SIG-M5 (cell line): ENCODE measurements at regions not wholly inside any gene's neighbourhood (a gene's known extent, or its start where the extent isn't known, plus 50 kb on each side); places are given as distances from the start of the nearest gene placed in this dataset.
"Not testable (repeated sequence)": the region's sequence is repeated elsewhere in the genome, so short reads cannot be mapped to it uniquely, and the experiment has no call there.

Experiments
- DNase-seq: peaks from one replicate; lab custom pipeline; 2025; lab: John Stamatoyannopoulos, UW

DNA sequence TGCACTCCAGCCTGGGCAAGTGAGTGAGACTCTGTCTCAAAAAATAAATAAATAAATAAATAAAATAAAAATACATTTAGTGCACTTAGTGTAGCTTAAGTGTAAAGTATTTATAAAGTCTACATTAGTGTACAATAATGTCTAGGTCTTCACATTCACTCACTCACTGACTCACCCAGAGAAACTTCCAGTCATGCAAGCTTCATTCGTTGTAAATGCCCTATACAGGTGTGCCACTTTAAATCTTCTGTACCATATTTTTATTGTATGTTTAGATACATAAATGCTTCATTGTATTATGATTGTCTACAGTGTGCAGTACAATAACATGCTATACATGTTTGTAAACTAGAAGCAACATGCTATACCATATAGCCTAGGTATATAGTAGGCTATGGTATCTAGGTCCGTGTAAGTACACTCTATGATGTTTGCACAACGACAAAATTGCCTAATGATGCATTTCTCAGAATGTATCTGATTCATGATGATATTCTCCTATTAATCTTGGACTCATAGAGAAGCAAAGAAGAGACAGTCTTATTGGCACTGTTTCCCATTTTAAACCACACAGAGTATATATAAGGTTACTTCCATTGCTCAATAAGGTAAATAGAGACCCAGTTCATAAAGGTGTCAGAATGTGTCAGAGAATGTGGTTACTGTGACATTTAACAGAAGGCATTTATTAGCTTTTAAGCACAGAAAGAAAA lies 1314.9 kb downstream of the CDH11 start:
- no peak for DNase-seq

DNA sequence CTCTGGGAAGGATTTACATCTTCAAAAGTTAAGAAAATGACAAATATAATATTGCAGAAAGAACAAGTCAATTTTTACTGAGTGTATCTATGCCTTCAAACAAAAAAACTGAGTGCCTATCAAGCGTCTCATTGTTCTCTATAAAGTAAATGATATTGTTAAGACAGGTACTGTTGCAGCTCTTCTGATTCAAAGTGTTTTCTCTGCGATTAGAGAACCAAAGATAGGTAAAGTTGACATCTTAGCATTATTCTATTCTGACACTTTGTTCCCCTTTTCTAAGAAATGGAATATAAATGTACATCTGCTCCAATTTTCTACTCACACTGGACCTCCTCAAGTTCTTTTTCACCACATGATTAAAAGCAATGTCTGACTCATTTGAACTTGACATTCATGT lies 1317.7 kb downstream of the CDH11 start:
- DNase-seq = no peak

GRCh38 chr16:63789603-63790002 lies 1332.3 kb downstream of the CDH11 start:
- no peak for DNase-seq

DNA sequence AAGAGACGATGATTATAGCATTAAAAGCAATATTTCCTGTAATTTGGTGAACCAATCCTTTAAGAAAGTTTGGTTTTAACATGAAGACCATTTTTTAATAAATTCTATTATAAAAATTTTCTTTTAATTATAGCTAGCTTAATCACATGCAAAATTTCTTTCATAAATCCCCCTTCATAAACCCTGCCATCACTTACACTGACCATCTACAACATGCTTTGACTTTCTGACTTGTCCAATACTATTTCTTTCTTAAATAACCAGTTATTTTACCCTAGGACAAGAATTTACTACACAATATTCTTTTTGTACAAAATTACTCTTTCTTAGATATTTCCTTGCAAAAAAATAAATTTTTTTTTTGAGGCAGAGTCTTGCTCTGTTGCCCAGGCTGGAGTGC lies 1334.8 kb downstream of the CDH11 start:
- DNase-seq = no peak

DNA sequence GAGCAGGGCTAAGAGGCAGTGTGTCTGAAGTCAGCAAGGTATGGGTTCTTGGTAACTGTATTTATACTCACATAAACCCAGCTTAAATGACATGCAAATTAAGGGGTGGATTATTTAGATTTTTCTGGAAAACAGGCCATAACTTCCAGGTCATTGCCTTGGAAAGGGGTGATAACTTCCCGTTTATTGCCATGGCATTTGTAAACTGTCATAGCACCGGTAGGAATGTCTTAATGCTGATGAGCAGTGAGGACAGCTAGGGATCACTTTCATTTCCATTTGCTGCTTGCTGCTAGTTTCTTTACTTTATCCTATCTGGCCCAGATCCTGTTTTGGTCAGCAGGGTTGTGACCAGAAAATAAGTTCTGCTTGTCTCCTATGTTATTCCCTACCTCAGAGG lies 1336.7 kb downstream of the CDH11 start:
- DNase-seq = no peak

- no peak for DNase-seq
Measured at GRCh38 chr16:63776437-63776836, 1345.4 kb downstream of the CDH11 start.

GRCh38 chr16:63776034-63776433 lies 1345.8 kb downstream of the CDH11 start:
- no peak for DNase-seq

- no peak for DNase-seq
Measured at GRCh38 chr16:63774302-63774701, 1347.6 kb downstream of the CDH11 start.

GRCh38 chr16:63769211-63769610 lies 1352.7 kb downstream of the CDH11 start:
- no peak for DNase-seq

GRCh38 chr16:63760246-63760645 lies 1361.6 kb downstream of the CDH11 start:
- DNase-seq = not testable (repeated sequence)

DNA sequence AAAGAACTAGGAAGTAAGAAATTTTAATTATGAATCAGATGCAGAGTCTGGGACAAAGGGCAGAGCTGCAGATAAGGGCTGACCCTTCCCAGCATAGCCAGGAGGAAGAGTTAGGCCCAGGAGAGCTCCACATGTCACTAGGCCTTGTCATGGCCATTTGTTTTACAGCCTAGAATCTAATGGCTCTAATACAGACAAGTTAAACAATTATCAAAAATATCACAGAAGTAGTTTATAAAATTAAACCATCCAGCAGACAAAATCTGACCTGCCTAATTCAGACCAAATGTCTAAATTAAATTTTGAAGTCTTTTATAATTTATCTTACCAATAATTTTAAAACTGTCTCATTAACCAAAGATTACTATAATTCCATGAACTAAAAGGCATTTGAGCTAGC lies 1369.5 kb downstream of the CDH11 start:
- no peak for DNase-seq

DNA sequence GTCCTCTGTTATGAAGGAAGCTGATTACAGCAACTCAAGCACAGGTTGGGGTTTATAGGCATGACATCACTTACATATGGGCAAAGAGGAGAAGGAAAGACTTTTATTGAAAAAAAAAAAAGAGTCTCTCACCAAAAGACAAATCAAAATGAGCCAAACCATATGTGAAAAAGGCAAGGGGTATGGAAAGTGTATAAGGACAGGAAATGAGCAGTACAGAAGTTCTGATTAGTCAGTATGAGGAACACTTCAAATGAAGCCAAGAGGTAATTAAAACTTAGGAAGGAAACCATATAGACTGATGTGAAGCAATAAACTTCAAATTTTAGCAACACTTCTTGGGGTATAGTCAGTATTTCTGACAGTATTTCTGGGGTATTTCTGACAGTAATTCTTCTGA lies 1372.6 kb downstream of the CDH11 start:
- DNase-seq = no peak

DNA sequence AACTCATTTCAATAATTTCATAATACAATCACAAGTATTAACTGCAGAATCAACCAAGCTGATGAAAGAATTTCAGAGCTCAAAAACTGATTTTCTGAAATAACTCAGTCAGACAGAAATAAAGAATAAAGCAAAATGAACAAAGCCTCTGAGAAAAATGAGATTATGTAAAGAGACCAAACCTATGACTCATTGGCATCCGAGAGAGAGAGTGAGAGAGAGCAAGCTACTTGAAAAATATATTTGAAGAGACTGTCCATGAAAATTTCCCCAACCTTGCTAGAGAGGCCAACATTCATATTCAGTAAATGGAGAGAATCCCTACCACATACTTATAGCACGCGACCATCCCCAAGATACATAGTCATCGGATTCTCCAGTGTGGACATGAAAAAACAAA lies 1376.4 kb downstream of the CDH11 start:
- no peak for DNase-seq

GRCh38 chr16:63744077-63744874 lies 1377.6 kb downstream of the CDH11 start:
- DNase-seq = no peak

GRCh38 chr16:63742150-63742549 lies 1379.7 kb downstream of the CDH11 start:
- DNase-seq = no peak

DNA sequence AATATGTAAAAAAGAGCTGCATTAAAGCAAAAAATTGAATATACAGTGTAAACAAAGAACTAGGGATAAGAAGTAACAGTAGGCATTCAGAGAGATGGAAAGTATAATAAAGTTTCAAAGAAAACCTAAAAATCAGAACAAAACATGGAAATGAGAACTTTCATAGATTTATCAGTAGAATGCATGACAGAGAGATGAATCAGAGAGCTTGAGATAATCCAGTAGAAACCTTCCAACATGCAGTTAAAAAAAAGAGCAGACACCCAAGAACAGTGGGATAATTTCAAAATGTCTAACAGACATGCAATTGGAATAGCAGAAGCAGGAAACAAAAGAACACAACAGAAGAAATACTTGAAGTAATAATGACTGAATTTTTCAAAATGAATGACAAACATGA lies 1384.2 kb downstream of the CDH11 start:
- DNase-seq = no peak

GRCh38 chr16:63735456-63735855 lies 1386.4 kb downstream of the CDH11 start:
- DNase-seq = no peak

DNA sequence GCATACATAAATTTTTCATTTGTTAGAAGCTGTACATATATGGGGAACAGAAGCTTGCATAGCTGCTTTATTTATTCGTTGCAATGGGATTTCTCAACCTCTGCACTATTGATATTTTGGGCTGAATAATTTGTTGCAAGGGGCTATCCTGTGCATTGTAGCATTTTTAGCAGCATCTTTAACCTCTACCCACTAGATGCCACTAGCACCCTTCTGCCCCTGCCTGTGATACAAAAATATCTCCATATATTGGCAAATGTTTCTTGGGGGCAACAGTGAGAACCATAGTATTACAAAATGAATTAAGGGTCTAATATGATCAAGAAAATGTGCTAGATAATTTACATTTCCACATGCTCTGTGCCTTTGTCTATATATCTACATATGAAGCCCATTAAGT lies 1401.0 kb downstream of the CDH11 start:
- DNase-seq = no peak

- no peak for DNase-seq
Measured at GRCh38 chr16:63719926-63720325, 1401.9 kb downstream of the CDH11 start.

DNA sequence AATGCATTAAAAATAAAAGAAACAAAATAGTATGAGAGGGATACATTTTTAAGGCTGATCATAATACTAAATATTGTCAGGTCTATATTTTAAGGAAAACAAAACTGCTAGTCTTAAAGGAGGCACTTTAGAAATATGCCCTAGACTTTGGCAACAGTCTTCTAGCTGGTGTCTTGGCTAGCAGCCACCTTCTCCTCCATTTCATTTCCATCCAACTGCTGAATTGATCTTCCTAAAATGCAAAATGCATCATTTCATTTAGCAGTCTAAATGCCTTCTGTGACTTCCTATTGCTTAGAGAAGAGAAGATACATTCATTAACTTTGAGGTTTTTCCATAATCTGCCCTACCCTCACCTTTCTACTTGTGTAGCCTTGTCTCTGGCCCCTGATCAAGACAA lies 1404.1 kb downstream of the CDH11 start:
- no peak for DNase-seq

GRCh38 chr16:63714876-63715275 lies 1407.0 kb downstream of the CDH11 start:
- no peak for DNase-seq

DNA sequence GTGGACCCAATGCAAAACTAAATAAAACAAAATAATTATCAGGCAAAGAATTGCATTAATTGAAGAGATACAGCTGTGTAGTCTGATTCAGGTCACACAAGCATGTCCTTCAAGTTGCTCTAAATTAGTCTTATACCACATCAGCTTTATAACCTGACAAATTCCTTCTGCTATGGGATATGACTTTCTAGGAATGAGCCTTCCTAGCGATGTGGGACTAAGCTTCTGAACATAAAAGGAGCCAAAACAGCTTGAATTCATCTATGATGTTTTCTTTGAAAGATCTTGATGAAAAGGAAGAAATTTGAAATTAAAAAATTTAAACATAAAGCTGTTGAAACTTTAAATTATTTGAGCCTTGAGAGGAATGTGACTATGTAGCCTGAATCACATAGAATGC lies 1409.1 kb downstream of the CDH11 start:
- no peak for DNase-seq

GRCh38 chr16:63703612-63704011 lies 1418.3 kb downstream of the CDH11 start:
- no peak for DNase-seq
